HepG2 (cell line): ENCODE measurements at regions not wholly inside any gene's neighbourhood (a gene's known extent, or its start where the extent isn't known, plus 50 kb on each side); places are given as distances from the start of the nearest gene placed in this dataset.

Experiments used
- CCAR2 ChIP-seq: fragments of 200-400 bp; formaldehyde crosslinking; optimal IDR thresholded peaks from 2 replicates; pipeline ENCODE3; 2018; ENCODE audit warnings: low read depth, mild to moderate bottlenecking, low read length, moderate library complexity
- CEBPB ChIP-seq: IDR thresholded peaks from 2 replicates; pipeline ENCODE4 v1.6.1; 2011; ENCODE audit warnings: low read depth, low read length, improper control_type of control experiment, borderline replicate concordance
- CREM ChIP-seq, 2 experiments: sonication (generic) in 1 of 2; formaldehyde crosslinking in 1 of 2; IDR thresholded peaks; 2 replicates each; pipeline versions ENCODE4 v1.4.0 to v1.6.1; 2016 to 2020; ENCODE audit warnings: antibody characterized with exemption in 1 of 2, mild to moderate bottlenecking in 1 of 2, missing genetic modification reagents in 1 of 2
- ETV5 ChIP-seq: IDR thresholded peaks from 2 replicates; pipeline ENCODE4 v1.6.1; 2018; ENCODE audit warnings: missing biosample characterization, missing genetic modification reagents, inconsistent platforms, borderline replicate concordance
- FOXA3 ChIP-seq: IDR thresholded peaks from 2 replicates; pipeline ENCODE4 v1.6.1; 2016; ENCODE audit warnings: missing genetic modification reagents, missing compliant biosample characterization
- FOXP1 ChIP-seq, 2 experiments: fragments of 450-650 bp in 1 of 2; IDR thresholded peaks; 2 replicates each; pipeline ENCODE4 v1.6.1; 2017 to 2018; ENCODE audit warnings: antibody characterized with exemption in 1 of 2
- KLF12 ChIP-seq: sonication (generic); formaldehyde crosslinking; IDR thresholded peaks from 2 replicates; pipeline ENCODE4 v1.4.0; 2020; ENCODE audit warnings: missing genetic modification reagents, borderline replicate concordance
- MIER3 ChIP-seq: IDR thresholded peaks from 2 replicates; pipeline ENCODE4 v1.6.1; 2016; ENCODE audit warnings: missing compliant biosample characterization, borderline replicate concordance
- MIXL1 ChIP-seq: IDR thresholded peaks from 2 replicates; pipeline ENCODE4 v1.6.1; 2016
- NFIC ChIP-seq: IDR thresholded peaks from 2 replicates; pipeline ENCODE4 v1.6.1; 2012; ENCODE audit warnings: mild to moderate bottlenecking, low read length, inconsistent platforms
- NR2F6 ChIP-seq, 2 experiments: IDR thresholded peaks; 2 replicates each; pipeline ENCODE4 v1.6.1; 2016; ENCODE audit warnings: antibody characterized with exemption in 1 of 2, mild to moderate bottlenecking in 1 of 2
- PITX1 ChIP-seq: sonication (generic); formaldehyde crosslinking; IDR thresholded peaks from 2 replicates; pipeline ENCODE4 v1.5.1; 2020; ENCODE audit warnings: mild to moderate bottlenecking, missing genetic modification reagents
- PPARG ChIP-seq: conservative IDR thresholded peaks from 2 replicates; pipeline ENCODE4 v1.6.1; 2016; ENCODE audit warnings: missing biosample characterization, missing genetic modification reagents
- SALL1 ChIP-seq: sonication (generic); formaldehyde crosslinking; IDR thresholded peaks from 2 replicates; pipeline ENCODE4 v1.8.0; 2022; ENCODE audit warnings: mild to moderate bottlenecking, missing genetic modification reagents
- SMC3 ChIP-seq: IDR thresholded peaks from 2 replicates; pipeline ENCODE4 v1.6.1; 2011; ENCODE audit warnings: low read length, improper control_type of control experiment
- SOX13 ChIP-seq, 3 experiments: fragments of 450-650 bp in 1 of 3; sonication (generic) in 1 of 3; formaldehyde crosslinking in 1 of 3; IDR thresholded peaks in 2 of 3; conservative IDR thresholded peaks in 1 of 3; 2 replicates each; pipeline versions ENCODE4 v1.5.0 to v1.6.1; 2016 to 2020; ENCODE audit warnings: antibody characterized with exemption in 1 of 3, mild to moderate bottlenecking in 1 of 3, missing compliant biosample characterization in 1 of 3, missing genetic modification reagents in 1 of 3, moderate library complexity in 1 of 3
- ZBTB20 ChIP-seq: sonication (generic); formaldehyde crosslinking; IDR thresholded peaks from 2 replicates; pipeline ENCODE4 v1.8.1; 2023; ENCODE audit warnings: missing genetic modification reagents, low read depth, mild to moderate bottlenecking, borderline replicate concordance
- ZFX ChIP-seq: sonication (generic); formaldehyde crosslinking; IDR thresholded peaks from 2 replicates; pipeline ENCODE4 v1.4.0; 2020; ENCODE audit warnings: mild to moderate bottlenecking, low read depth, missing genetic modification reagents, moderate library complexity
- ZMYM4 ChIP-seq: sonication (generic); formaldehyde crosslinking; IDR thresholded peaks from 2 replicates; pipeline ENCODE4 v1.8.1; 2023; ENCODE audit warnings: mild to moderate bottlenecking, missing genetic modification reagents
- ZNF83 ChIP-seq: sonication (generic); formaldehyde crosslinking; IDR thresholded peaks from 2 replicates; pipeline ENCODE4 v1.4.0; 2020; ENCODE audit warnings: missing genetic modification reagents, mild to moderate bottlenecking, borderline replicate concordance
- ZSCAN30 ChIP-seq: sonication (generic); formaldehyde crosslinking; IDR thresholded peaks from 2 replicates; pipeline ENCODE4 v1.5.0; 2020; ENCODE audit warnings: mild to moderate bottlenecking, missing genetic modification reagents
- TF ChIP-seq, protein P1 (sequence below): sonication (generic); formaldehyde crosslinking; IDR thresholded peaks from 2 replicates; pipeline ENCODE4 v1.5.1; 2020; ENCODE audit warnings: mild to moderate bottlenecking, missing genetic modification reagents, borderline replicate concordance
- TF ChIP-seq, protein P2 (sequence below): sonication (generic); formaldehyde crosslinking; IDR thresholded peaks from 2 replicates; pipeline ENCODE4 v1.4.0; 2020; ENCODE audit warnings: mild to moderate bottlenecking, low read depth, missing genetic modification reagents

DNA sequence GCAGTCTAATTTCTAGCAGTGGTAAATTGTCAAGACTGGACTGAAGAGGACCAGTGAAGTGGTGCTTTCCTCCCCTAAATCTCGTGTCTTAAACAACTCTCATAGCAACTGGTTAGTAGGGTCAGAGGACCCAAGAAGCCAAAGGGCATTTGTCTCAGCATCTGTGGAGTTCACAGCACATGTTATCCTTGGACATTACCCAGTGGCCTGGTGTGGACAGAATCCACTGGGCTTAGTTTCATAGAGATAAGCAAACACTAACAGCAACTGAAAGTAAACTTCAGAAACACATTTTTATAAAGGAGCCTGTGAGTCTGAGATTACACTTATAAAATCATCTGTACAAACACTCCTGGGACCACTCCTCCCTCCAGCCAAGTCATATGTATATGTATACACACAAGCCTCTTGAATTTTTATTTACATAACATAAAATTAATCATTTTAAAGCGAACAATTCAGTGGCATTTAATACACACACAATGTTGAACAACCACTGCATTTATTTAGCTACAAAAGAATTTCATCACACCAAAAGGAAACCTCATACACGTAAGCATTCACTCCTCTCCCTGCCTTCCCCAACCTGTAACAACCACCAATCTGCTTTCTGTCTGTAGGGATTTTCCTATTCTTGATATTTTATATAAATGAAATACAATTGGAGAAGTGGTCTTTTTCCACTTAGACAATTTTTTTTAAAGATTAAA lies 457.8 kb downstream of the RASEF start (continued):
- TF ChIP-seq, protein P1, sequence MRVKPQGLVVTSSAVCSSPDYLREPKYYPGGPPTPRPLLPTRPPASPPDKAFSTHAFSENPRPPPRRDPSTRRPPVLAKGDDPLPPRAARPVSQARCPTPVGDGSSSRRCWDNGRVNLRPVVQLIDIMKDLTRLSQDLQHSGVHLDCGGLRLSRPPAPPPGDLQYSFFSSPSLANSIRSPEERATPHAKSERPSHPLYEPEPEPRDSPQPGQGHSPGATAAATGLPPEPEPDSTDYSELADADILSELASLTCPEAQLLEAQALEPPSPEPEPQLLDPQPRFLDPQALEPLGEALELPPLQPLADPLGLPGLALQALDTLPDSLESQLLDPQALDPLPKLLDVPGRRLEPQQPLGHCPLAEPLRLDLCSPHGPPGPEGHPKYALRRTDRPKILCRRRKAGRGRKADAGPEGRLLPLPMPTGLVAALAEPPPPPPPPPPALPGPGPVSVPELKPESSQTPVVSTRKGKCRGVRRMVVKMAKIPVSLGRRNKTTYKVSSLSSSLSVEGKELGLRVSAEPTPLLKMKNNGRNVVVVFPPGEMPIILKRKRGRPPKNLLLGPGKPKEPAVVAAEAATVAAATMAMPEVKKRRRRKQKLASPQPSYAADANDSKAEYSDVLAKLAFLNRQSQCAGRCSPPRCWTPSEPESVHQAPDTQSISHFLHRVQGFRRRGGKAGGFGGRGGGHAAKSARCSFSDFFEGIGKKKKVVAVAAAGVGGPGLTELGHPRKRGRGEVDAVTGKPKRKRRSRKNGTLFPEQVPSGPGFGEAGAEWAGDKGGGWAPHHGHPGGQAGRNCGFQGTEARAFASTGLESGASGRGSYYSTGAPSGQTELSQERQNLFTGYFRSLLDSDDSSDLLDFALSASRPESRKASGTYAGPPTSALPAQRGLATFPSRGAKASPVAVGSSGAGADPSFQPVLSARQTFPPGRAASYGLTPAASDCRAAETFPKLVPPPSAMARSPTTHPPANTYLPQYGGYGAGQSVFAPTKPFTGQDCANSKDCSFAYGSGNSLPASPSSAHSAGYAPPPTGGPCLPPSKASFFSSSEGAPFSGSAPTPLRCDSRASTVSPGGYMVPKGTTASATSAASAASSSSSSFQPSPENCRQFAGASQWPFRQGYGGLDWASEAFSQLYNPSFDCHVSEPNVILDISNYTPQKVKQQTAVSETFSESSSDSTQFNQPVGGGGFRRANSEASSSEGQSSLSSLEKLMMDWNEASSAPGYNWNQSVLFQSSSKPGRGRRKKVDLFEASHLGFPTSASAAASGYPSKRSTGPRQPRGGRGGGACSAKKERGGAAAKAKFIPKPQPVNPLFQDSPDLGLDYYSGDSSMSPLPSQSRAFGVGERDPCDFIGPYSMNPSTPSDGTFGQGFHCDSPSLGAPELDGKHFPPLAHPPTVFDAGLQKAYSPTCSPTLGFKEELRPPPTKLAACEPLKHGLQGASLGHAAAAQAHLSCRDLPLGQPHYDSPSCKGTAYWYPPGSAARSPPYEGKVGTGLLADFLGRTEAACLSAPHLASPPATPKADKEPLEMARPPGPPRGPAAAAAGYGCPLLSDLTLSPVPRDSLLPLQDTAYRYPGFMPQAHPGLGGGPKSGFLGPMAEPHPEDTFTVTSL (CRISPR knock-in tag), result 0 out of 2 replicates have a peak, but pooled peaks have one; percentile 36
- no peak for TF ChIP-seq SMC3
- TF ChIP-seq CEBPB, result no peak
- no peak for TF ChIP-seq ZNF83 (CRISPR knock-in tag)
- 0 out of 2 replicates have a peak, but pooled peaks have one; percentile 17 for TF ChIP-seq NFIC
- no peak for TF ChIP-seq KLF12 (CRISPR knock-in tag)
- peak; percentile 60; the same call in 1 of the 2 replicates for TF ChIP-seq MIER3 (CRISPR knock-in tag)
- TF ChIP-seq ZFX (CRISPR knock-in tag), result peak; percentile 22; the same call in 1 of the 2 replicates
- TF ChIP-seq CREM (IDR thresholded peaks at IDR 0.05), result peak; percentile 60; the same call in 1 of the 2 replicates
- TF ChIP-seq CREM (CRISPR knock-in tag; IDR thresholded peaks at IDR 0.05), result no peak
- TF ChIP-seq FOXA3, result peak; percentile 69
- peak; percentile 9; the same call in 1 of the 2 replicates for TF ChIP-seq ETV5 (CRISPR knock-in tag)
- TF ChIP-seq PITX1 (CRISPR knock-in tag), result peak; percentile 85
- TF ChIP-seq ZBTB20, result no peak; the same call in 1 of the 2 replicates
- TF ChIP-seq PPARG (CRISPR knock-in tag), result peak; percentile 46
- TF ChIP-seq ZMYM4, result peak; percentile 66; the same call in 1 of the 2 replicates
- no peak for TF ChIP-seq NR2F6 (IDR thresholded peaks at IDR 0.05)
- peak; percentile 75 for TF ChIP-seq NR2F6 (CRISPR knock-in tag; IDR thresholded peaks at IDR 0.05)
- peak; percentile 79; the same call in 1 of the 2 replicates for TF ChIP-seq MIXL1 (CRISPR knock-in tag)
- TF ChIP-seq CCAR2, result no peak
- no peak for TF ChIP-seq FOXP1 (IDR thresholded peaks at IDR 0.05)
- peak; percentile 58 for TF ChIP-seq FOXP1 (CRISPR knock-in tag; IDR thresholded peaks at IDR 0.05)
- no peak for TF ChIP-seq ZSCAN30 (CRISPR knock-in tag)
- TF ChIP-seq SOX13 (IDR thresholded peaks at IDR 0.05), result no peak
- peak in 1 of 2 experiments; percentile 63; a peak in 2 of 4 replicates for TF ChIP-seq SOX13 (CRISPR knock-in tag; conservative IDR thresholded peaks at IDR 0.05 in 1 of 2, IDR thresholded peaks at IDR 0.05 in 1 of 2)
- TF ChIP-seq, protein P2, sequence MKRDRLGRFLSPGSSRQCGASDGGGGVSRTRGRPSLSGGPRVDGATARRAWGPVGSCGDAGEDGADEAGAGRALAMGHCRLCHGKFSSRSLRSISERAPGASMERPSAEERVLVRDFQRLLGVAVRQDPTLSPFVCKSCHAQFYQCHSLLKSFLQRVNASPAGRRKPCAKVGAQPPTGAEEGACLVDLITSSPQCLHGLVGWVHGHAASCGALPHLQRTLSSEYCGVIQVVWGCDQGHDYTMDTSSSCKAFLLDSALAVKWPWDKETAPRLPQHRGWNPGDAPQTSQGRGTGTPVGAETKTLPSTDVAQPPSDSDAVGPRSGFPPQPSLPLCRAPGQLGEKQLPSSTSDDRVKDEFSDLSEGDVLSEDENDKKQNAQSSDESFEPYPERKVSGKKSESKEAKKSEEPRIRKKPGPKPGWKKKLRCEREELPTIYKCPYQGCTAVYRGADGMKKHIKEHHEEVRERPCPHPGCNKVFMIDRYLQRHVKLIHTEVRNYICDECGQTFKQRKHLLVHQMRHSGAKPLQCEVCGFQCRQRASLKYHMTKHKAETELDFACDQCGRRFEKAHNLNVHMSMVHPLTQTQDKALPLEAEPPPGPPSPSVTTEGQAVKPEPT (CRISPR knock-in tag), result no peak
- peak; percentile 72 for TF ChIP-seq SALL1 (CRISPR knock-in tag)
